SK-N-SH (cell line): ENCODE measurements at regions not wholly inside any gene's neighbourhood (a gene's known extent, or its start where the extent isn't known, plus 50 kb on each side); places are given as distances from the start of the nearest gene placed in this dataset.

Experiments
- CTCF ChIA-PET: fragments of 300-600, 350-600 bp; formaldehyde crosslinking; extraction: SDS; loops from one replicate; lab custom pipeline; 2021; lab: Yijun Ruan, JAX
- POLR2A ChIA-PET: fragments of 350-600 bp; sonication (Branson Sonifier 250); formaldehyde crosslinking; extraction: SDS; loops from one replicate; lab custom pipeline; 2020; ENCODE audit warnings: antibody characterized with exemption, inconsistent platforms; lab: Yijun Ruan, JAX
- DNase-seq: peaks from one replicate; pipeline ENCODE4 v3.0.0; 2012
- H2AFZ ChIP-seq: fragments of 200-600 bp; sonication (generic); 2 replicates; pipeline ENCODE4 v1.8.1; 2016; ENCODE audit warnings: antibody characterized with exemption, mild to moderate bottlenecking, low read depth
- H3F3A ChIP-seq: fragments of 200-600 bp; sonication (generic); replicated peaks from 2 replicates; pipeline ENCODE3; 2016; ENCODE audit warnings: antibody characterized with exemption, mild to moderate bottlenecking; ENCODE audit not compliant: insufficient read depth
- H3K27ac ChIP-seq, 2 experiments: fragments of 200-500 bp in 1 of 2; fragments of 200-600 bp in 1 of 2; sonication (Bioruptor generic) in 1 of 2; sonication (generic), shearing (Covaris generic) in 1 of 2; 2 replicates each; pipeline versions ENCODE4 v1.5.1 to v1.6.1; 2014 to 2016; ENCODE audit warnings: low read depth in 2 of 2, inconsistent platforms in 1 of 2, low read length in 1 of 2, mild to moderate bottlenecking in 1 of 2, mixed read lengths in 1 of 2
- H3K27me3 ChIP-seq: fragments of 200-600 bp; sonication (generic), shearing (Covaris generic); 2 replicates; pipeline ENCODE4 v1.6.1; 2016; ENCODE audit warnings: mixed run types; ENCODE audit not compliant: insufficient read depth
- H3K36me3 ChIP-seq, 2 experiments: fragments of 200-500 bp in 1 of 2; fragments of 200-600 bp in 1 of 2; sonication (Bioruptor generic) in 1 of 2; sonication (generic) in 1 of 2; replicated peaks in 1 of 2; 2 replicates each; pipeline versions ENCODE3 to v1.5.1; 2014 to 2016; ENCODE audit warnings: low read length in 1 of 2, mild to moderate bottlenecking in 1 of 2; ENCODE audit not compliant: insufficient read depth in 2 of 2, control insufficient read depth in 1 of 2
- H3K4me1 ChIP-seq, 2 experiments: fragments of 200-500 bp in 1 of 2; fragments of 200-600 bp in 1 of 2; sonication (Bioruptor generic) in 1 of 2; sonication (generic), shearing (Covaris generic) in 1 of 2; 2 replicates each; pipeline versions ENCODE4 v1.5.1 to v1.6.1; 2014 to 2016; ENCODE audit warnings: low read depth in 1 of 2, low read length in 1 of 2, mixed run types in 1 of 2; ENCODE audit not compliant: insufficient read depth in 2 of 2, control insufficient read depth in 1 of 2
- H3K4me2 ChIP-seq: fragments of 200-600 bp; sonication (generic), shearing (Covaris generic); 2 replicates; pipeline ENCODE4 v1.6.1; 2017; ENCODE audit warnings: mixed run types
- H3K4me3 ChIP-seq, 2 experiments: fragments of 200-500 bp in 1 of 2; fragments of 200-600 bp in 1 of 2; sonication (Bioruptor generic) in 1 of 2; sonication (generic), shearing (Covaris generic) in 1 of 2; 2 replicates each; pipeline versions ENCODE4 v1.5.1 to v1.8.1; 2014 to 2016; ENCODE audit warnings: low read depth in 2 of 2, inconsistent platforms in 1 of 2, low read length in 1 of 2, mild to moderate bottlenecking in 1 of 2, mixed read lengths in 1 of 2, moderate library complexity in 1 of 2
- H3K79me2 ChIP-seq: fragments of 200-600 bp; sonication (generic); 2 replicates; pipeline ENCODE4 v1.8.1; 2017; ENCODE audit warnings: mild to moderate bottlenecking; ENCODE audit not compliant: insufficient read depth
- H3K9ac ChIP-seq: fragments of 200-600 bp; sonication (generic); 2 replicates; pipeline ENCODE4 v1.6.1; 2017; ENCODE audit warnings: mixed run types
- H3K9me2 ChIP-seq: fragments of 200-600 bp; sonication (generic); 2 replicates; pipeline ENCODE4 v1.6.1; 2017; ENCODE audit warnings: mixed run types
- H3K9me3 ChIP-seq: fragments of 200-600 bp; sonication (generic); 2 replicates; pipeline ENCODE4 v1.6.1; 2017; ENCODE audit warnings: mixed run types, mild to moderate bottlenecking, moderate library complexity
- H4K20me1 ChIP-seq: fragments of 200-600 bp; sonication (generic); 2 replicates; pipeline ENCODE4 v1.6.1; 2017; ENCODE audit warnings: mild to moderate bottlenecking, mixed run types; ENCODE audit not compliant: insufficient read depth
- FOSL2 ChIP-seq: IDR thresholded peaks from 2 replicates; pipeline ENCODE4 v1.4.0; 2012; ENCODE audit warnings: low read depth, mild to moderate bottlenecking, moderate library complexity, borderline replicate concordance
- FOXJ3 ChIP-seq: sonication (generic); formaldehyde crosslinking; IDR thresholded peaks from 2 replicates; pipeline ENCODE4 v1.5.1; 2020; ENCODE audit warnings: mild to moderate bottlenecking, missing genetic modification reagents
- JUND ChIP-seq: IDR thresholded peaks from 2 replicates; pipeline ENCODE4 v1.4.0; 2012
- SIN3A ChIP-seq: IDR thresholded peaks from 2 replicates; pipeline ENCODE4 v1.6.1; 2012; ENCODE audit warnings: low read depth, mild to moderate bottlenecking, low read length, moderate library complexity, borderline replicate concordance
- WGBS: methylation state at CpG from one replicate; pipeline ENCODE4 v1.1.6; 2017; ENCODE audit warnings: low lambda C conversion rate; 5-methylcytosine and 5-hydroxymethylcytosine counted together
- TF ChIP-seq, protein P1 (sequence below): IDR thresholded peaks from 2 replicates; pipeline ENCODE4 v1.4.0; 2012; ENCODE audit warnings: low read depth, borderline replicate concordance
- TF ChIP-seq, protein P2 (sequence below): fragments of 200-600 bp; sonication (generic); IDR thresholded peaks from 2 replicates; pipeline ENCODE4 v1.6.1; 2017; ENCODE audit warnings: antibody characterized with exemption, mild to moderate bottlenecking, moderate library complexity
- TF ChIP-seq, protein P3 (sequence below): IDR thresholded peaks from 2 replicates; pipeline ENCODE4 v1.4.0; 2012; ENCODE audit warnings: low read depth, borderline replicate concordance
- TF ChIP-seq, protein P4 (sequence below): IDR thresholded peaks from 2 replicates; pipeline ENCODE4 v1.6.1; 2012; ENCODE audit warnings: mild to moderate bottlenecking, low read depth, low read length, moderate library complexity
- TF ChIP-seq, protein P5 (sequence below): IDR thresholded peaks from 2 replicates; pipeline ENCODE4 v1.4.0; 2012; ENCODE audit warnings: low read depth

DNA sequence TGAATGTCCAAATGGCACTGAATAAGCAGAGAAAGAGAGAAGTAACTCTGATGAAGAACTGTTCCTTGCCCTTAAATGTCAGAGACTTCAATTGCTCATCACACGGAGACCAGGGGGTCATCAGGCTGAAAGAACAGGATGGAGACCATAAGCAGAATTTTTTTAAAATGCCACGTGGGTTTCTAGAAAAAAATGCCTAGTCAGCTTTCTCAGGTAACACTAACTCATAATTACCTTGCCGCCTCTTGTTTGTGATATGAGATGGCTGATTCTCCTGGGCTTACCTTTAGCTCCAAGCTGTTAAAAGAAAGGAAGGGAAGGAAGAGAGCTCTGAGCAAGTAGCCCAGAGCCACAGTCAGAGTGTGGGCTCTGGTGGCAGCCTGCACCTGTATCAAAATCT, 372.0 kb downstream of the GPAM start (continued):
- TF ChIP-seq, protein P1, sequence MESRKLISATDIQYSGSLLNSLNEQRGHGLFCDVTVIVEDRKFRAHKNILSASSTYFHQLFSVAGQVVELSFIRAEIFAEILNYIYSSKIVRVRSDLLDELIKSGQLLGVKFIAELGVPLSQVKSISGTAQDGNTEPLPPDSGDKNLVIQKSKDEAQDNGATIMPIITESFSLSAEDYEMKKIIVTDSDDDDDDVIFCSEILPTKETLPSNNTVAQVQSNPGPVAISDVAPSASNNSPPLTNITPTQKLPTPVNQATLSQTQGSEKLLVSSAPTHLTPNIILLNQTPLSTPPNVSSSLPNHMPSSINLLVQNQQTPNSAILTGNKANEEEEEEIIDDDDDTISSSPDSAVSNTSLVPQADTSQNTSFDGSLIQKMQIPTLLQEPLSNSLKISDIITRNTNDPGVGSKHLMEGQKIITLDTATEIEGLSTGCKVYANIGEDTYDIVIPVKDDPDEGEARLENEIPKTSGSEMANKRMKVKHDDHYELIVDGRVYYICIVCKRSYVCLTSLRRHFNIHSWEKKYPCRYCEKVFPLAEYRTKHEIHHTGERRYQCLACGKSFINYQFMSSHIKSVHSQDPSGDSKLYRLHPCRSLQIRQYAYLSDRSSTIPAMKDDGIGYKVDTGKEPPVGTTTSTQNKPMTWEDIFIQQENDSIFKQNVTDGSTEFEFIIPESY, result no peak

DNA sequence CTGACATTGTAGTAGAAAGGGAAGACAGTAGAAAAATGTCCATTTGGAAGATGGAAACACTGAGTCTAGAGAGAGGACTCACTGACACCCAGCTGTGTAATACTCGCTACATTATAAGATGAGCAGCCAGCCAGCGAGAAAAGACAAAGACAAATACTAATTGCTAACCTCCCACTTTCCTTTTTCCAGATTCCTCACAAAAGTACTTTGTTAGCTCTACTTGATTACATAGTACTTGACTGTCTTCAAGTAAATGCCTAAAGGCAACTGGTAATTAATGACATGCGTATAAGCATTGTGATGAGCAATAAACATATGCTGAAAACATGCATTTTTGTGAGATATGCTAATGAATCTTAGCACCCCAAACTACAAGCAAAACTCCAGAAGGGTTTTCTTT, 363.1 kb downstream of the GPAM start:
- no peak for DNase-seq
- Histone ChIP-seq H3K9me3 (no peaks in the 10 kb centered on the region), H3K4me3 (no peak overlapping the region), H3K27me3 (no peaks in the 10 kb centered on the region), H2AFZ (no peak overlapping the region), H3K4me1 (no peaks in the 10 kb centered on the region)
- CTCF ChIA-PET, result no interaction called here
- POLR2A ChIA-PET, result no interaction called here
- no peak for TF ChIP-seq FOSL2
- no peak for TF ChIP-seq JUND
- no peak for TF ChIP-seq FOXJ3
- TF ChIP-seq, protein P2, sequence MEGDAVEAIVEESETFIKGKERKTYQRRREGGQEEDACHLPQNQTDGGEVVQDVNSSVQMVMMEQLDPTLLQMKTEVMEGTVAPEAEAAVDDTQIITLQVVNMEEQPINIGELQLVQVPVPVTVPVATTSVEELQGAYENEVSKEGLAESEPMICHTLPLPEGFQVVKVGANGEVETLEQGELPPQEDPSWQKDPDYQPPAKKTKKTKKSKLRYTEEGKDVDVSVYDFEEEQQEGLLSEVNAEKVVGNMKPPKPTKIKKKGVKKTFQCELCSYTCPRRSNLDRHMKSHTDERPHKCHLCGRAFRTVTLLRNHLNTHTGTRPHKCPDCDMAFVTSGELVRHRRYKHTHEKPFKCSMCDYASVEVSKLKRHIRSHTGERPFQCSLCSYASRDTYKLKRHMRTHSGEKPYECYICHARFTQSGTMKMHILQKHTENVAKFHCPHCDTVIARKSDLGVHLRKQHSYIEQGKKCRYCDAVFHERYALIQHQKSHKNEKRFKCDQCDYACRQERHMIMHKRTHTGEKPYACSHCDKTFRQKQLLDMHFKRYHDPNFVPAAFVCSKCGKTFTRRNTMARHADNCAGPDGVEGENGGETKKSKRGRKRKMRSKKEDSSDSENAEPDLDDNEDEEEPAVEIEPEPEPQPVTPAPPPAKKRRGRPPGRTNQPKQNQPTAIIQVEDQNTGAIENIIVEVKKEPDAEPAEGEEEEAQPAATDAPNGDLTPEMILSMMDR, result no peak
- TF ChIP-seq SIN3A, result no peak
- TF ChIP-seq, protein P3, sequence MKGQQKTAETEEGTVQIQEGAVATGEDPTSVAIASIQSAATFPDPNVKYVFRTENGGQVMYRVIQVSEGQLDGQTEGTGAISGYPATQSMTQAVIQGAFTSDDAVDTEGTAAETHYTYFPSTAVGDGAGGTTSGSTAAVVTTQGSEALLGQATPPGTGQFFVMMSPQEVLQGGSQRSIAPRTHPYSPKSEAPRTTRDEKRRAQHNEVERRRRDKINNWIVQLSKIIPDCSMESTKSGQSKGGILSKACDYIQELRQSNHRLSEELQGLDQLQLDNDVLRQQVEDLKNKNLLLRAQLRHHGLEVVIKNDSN, result no peak
- TF ChIP-seq, protein P4, sequence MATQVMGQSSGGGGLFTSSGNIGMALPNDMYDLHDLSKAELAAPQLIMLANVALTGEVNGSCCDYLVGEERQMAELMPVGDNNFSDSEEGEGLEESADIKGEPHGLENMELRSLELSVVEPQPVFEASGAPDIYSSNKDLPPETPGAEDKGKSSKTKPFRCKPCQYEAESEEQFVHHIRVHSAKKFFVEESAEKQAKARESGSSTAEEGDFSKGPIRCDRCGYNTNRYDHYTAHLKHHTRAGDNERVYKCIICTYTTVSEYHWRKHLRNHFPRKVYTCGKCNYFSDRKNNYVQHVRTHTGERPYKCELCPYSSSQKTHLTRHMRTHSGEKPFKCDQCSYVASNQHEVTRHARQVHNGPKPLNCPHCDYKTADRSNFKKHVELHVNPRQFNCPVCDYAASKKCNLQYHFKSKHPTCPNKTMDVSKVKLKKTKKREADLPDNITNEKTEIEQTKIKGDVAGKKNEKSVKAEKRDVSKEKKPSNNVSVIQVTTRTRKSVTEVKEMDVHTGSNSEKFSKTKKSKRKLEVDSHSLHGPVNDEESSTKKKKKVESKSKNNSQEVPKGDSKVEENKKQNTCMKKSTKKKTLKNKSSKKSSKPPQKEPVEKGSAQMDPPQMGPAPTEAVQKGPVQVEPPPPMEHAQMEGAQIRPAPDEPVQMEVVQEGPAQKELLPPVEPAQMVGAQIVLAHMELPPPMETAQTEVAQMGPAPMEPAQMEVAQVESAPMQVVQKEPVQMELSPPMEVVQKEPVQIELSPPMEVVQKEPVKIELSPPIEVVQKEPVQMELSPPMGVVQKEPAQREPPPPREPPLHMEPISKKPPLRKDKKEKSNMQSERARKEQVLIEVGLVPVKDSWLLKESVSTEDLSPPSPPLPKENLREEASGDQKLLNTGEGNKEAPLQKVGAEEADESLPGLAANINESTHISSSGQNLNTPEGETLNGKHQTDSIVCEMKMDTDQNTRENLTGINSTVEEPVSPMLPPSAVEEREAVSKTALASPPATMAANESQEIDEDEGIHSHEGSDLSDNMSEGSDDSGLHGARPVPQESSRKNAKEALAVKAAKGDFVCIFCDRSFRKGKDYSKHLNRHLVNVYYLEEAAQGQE, result no peak
- TF ChIP-seq, protein P5, sequence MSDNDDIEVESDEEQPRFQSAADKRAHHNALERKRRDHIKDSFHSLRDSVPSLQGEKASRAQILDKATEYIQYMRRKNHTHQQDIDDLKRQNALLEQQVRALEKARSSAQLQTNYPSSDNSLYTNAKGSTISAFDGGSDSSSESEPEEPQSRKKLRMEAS, result no peak
- TF ChIP-seq, all 33 proteins: peak for 0
- no peaks in the 10 kb centered on the region for H3F3A ChIP-seq
- H3K27ac ChIP-seq, result no peak overlapping the region
- WGBS, result 25% methylated on average over 3 of the region's 3 CpGs
- no peaks in the 10 kb centered on the region for H4K20me1 ChIP-seq
- no peaks in the 10 kb centered on the region for H3K79me2 ChIP-seq
- no peak overlapping the region for H3K9ac ChIP-seq
- no peaks in the 10 kb centered on the region for H3K36me3 ChIP-seq
- H3K4me2 ChIP-seq, result no peak overlapping the region
- no peaks in the 10 kb centered on the region for H3K9me2 ChIP-seq
